Epithelial cell of prostate (primary cell): ENCODE measurements at regions not wholly inside any gene's neighbourhood (a gene's known extent, or its start where the extent isn't known, plus 50 kb on each side); places are given as distances from the start of the nearest gene placed in this dataset.

Experiments
- DNase-seq: peaks from one replicate; pipeline ENCODE4 v3.0.0-alpha.2; 2011; ENCODE audit warnings: low read depth, low spot score
- H3K27ac ChIP-seq: fragments of 450-650 bp; 2 replicates; pipeline ENCODE4 v1.5.1; 2017; ENCODE audit warnings: mild to moderate bottlenecking

- H3K27ac ChIP-seq: no peak overlapping the region
- no peak for DNase-seq
These were observed 1543.9 kb downstream of the KCNT2 start for GRCh38 chr1:195064358-195064757.

- no peak overlapping the region for H3K27ac ChIP-seq
- DNase-seq: no peak
These were observed 1554.0 kb downstream of the KCNT2 start for GRCh38 chr1:195054217-195054687.

- DNase-seq: no peak
- no peak overlapping the region for H3K27ac ChIP-seq
These were observed 1554.8 kb downstream of the KCNT2 start for GRCh38 chr1:195053478-195053877.

GRCh38 chr1:195047772-195048171, 1560.5 kb downstream of the KCNT2 start:
- no peak for DNase-seq
- H3K27ac ChIP-seq: no peak overlapping the region

GRCh38 chr1:195045072-195045471, 1563.2 kb downstream of the KCNT2 start:
- no peak for DNase-seq

GRCh38 chr1:195030793-195031192, 1577.4 kb downstream of the KCNT2 start:
- H3K27ac ChIP-seq: no peak overlapping the region

More at GRCh38 chr1:195045072-195045471, 1563.2 kb downstream of the KCNT2 start:
- no peak overlapping the region for H3K27ac ChIP-seq

GRCh38 chr1:195026792-195027191, 1581.4 kb downstream of the KCNT2 start:
- no peak overlapping the region for H3K27ac ChIP-seq
- DNase-seq: no peak

More at GRCh38 chr1:195030793-195031192, 1577.4 kb downstream of the KCNT2 start:
- DNase-seq: no peak

GRCh38 chr1:195019385-195019784, 1588.9 kb downstream of the KCNT2 start:
- H3K27ac ChIP-seq: no peak overlapping the region
- DNase-seq: no peak

GRCh38 chr1:195012995-195013394, 1595.2 kb downstream of the KCNT2 start:
- H3K27ac ChIP-seq: no peak overlapping the region
- no peak for DNase-seq

GRCh38 chr1:195005338-195005737, 1602.9 kb downstream of the KCNT2 start:
- DNase-seq: no peak
- H3K27ac ChIP-seq: no peak overlapping the region

- no peak overlapping the region for H3K27ac ChIP-seq
- no peak for DNase-seq
These were observed 1617.8 kb downstream of the KCNT2 start for GRCh38 chr1:194990483-194990882.

GRCh38 chr1:194975913-194976312, 1632.3 kb downstream of the KCNT2 start:
- H3K27ac ChIP-seq: no peak overlapping the region
- peak; percentile 16 for DNase-seq

GRCh38 chr1:194968916-194969315, 1639.3 kb downstream of the KCNT2 start:
- no peak overlapping the region for H3K27ac ChIP-seq
- DNase-seq: no peak

GRCh38 chr1:194959795-194960194, 1648.4 kb downstream of the KCNT2 start:
- DNase-seq: no peak
- H3K27ac ChIP-seq: no peak overlapping the region

- H3K27ac ChIP-seq: no peak overlapping the region
- no peak for DNase-seq
These were observed 1656.1 kb downstream of the KCNT2 start for GRCh38 chr1:194952171-194952570.

GRCh38 chr1:194950584-194950983, 1657.7 kb downstream of the KCNT2 start:
- no peak overlapping the region for H3K27ac ChIP-seq
- no peak for DNase-seq

GRCh38 chr1:194940336-194941030, 1667.8 kb downstream of the KCNT2 start:
- H3K27ac ChIP-seq: no peak overlapping the region
- DNase-seq: no peak

GRCh38 chr1:194935864-194936263, 1672.4 kb downstream of the KCNT2 start:
- no peak overlapping the region for H3K27ac ChIP-seq
- DNase-seq: no peak

- no peak for DNase-seq
- H3K27ac ChIP-seq: no peak overlapping the region
These were observed 1677.1 kb downstream of the KCNT2 start for GRCh38 chr1:194931166-194931565.

- H3K27ac ChIP-seq: no peak overlapping the region
- no peak for DNase-seq
These were observed 1678.1 kb downstream of the KCNT2 start for GRCh38 chr1:194930132-194930531.

GRCh38 chr1:194929357-194929756, 1678.9 kb downstream of the KCNT2 start:
- DNase-seq: no peak
- no peak overlapping the region for H3K27ac ChIP-seq

GRCh38 chr1:194919146-194919545, 1689.1 kb downstream of the KCNT2 start:
- no peak overlapping the region for H3K27ac ChIP-seq
- no peak for DNase-seq
